ENCODE measurements at regions not wholly inside any gene's neighbourhood (a gene's known extent, or its start where the extent isn't known, plus 50 kb on each side); places are given as distances from the start of the nearest gene placed in this dataset.

- no peak for DNase-seq
Observed at GRCh38 chr5:26828294-26828693, 210.1 kb downstream of the CDH9 start.

GRCh38 chr5:26813235-26813634, 225.2 kb downstream of the CDH9 start:
- no peak for DNase-seq

GRCh38 chr5:26812714-26813113, 225.7 kb downstream of the CDH9 start:
- no peak for DNase-seq

GRCh38 chr5:26807231-26808199, 230.9 kb downstream of the CDH9 start:
- DNase-seq = no peak

GRCh38 chr5:26805076-26805475, 233.3 kb downstream of the CDH9 start:
- no peak for DNase-seq

GRCh38 chr5:26802944-26803343, 235.4 kb downstream of the CDH9 start:
- no peak for DNase-seq

GRCh38 chr5:26791433-26791832, 247.0 kb downstream of the CDH9 start:
- DNase-seq = no peak

GRCh38 chr5:26791021-26791420, 247.4 kb downstream of the CDH9 start:
- DNase-seq = no peak

GRCh38 chr5:26763215-26763614, 275.2 kb downstream of the CDH9 start:
- no peak for DNase-seq

GRCh38 chr5:26761446-26761845, 276.9 kb downstream of the CDH9 start:
- peak in 1 of 2 experiments; percentile 40 for DNase-seq

GRCh38 chr5:26761045-26761444, 277.3 kb downstream of the CDH9 start:
- DNase-seq = peak; percentile 86 to 94

GRCh38 chr5:26757941-26758340, 280.4 kb downstream of the CDH9 start:
- no peak for DNase-seq

GRCh38 chr5:26749829-26750228, 288.6 kb downstream of the CDH9 start:
- DNase-seq = no peak

- no peak for DNase-seq
Observed at GRCh38 chr5:26740182-26740581, 298.2 kb downstream of the CDH9 start.

- DNase-seq = no peak
Observed at GRCh38 chr5:26737348-26738265, 300.8 kb downstream of the CDH9 start.

GRCh38 chr5:26727916-26728315, 310.5 kb downstream of the CDH9 start:
- no peak for DNase-seq

- DNase-seq = no peak
Observed at GRCh38 chr5:26719803-26720202, 318.6 kb downstream of the CDH9 start.

- peak; percentile 72 to 84 for DNase-seq
Observed at GRCh38 chr5:26700759-26701384, 337.5 kb downstream of the CDH9 start.

GRCh38 chr5:26692952-26693351, 345.4 kb downstream of the CDH9 start:
- no peak for DNase-seq

- no peak for DNase-seq
Observed at GRCh38 chr5:26691486-26691885, 346.9 kb downstream of the CDH9 start.

- DNase-seq = no peak
Observed at GRCh38 chr5:26690511-26690910, 347.9 kb downstream of the CDH9 start.

GRCh38 chr5:26681861-26682260, 356.5 kb downstream of the CDH9 start:
- DNase-seq = peak; percentile 53 to 65

- DNase-seq = no peak
Observed at GRCh38 chr5:26674846-26675245, 363.5 kb downstream of the CDH9 start.

Measured in SHP77 (cell line).